Keratinocyte (primary cell): ENCODE measurements at regions not wholly inside any gene's neighbourhood (a gene's known extent, or its start where the extent isn't known, plus 50 kb on each side); places are given as distances from the start of the nearest gene placed in this dataset.

Experiments used
- DNase-seq: peaks from one replicate; pipeline ENCODE4 v3.0.0-alpha.2; 2011; ENCODE audit warnings: low read depth, missing footprints, low spot score
- FAIRE-seq: peaks from 2 replicates; lab custom pipeline; 2011; peaks lifted over from hg19 to GRCh38; lab: Jason Lieb, UNC
- H2AFZ ChIP-seq: 2 replicates; pipeline ENCODE4 v1.6.0; 2012; ENCODE audit warnings: low read length, control low read depth, inconsistent platforms; ENCODE audit not compliant: control insufficient read depth
- H3K27ac ChIP-seq: 2 replicates; pipeline ENCODE4 v1.5.1; 2011; ENCODE audit warnings: low read length; ENCODE audit not compliant: control insufficient read depth, insufficient read depth
- H3K27me3 ChIP-seq: 3 replicates; pipeline ENCODE4 v1.6.0; 2011; ENCODE audit warnings: low read length; ENCODE audit not compliant: control insufficient read depth, insufficient read depth; ENCODE audit errors: extremely low read depth
- H3K36me3 ChIP-seq, 2 experiments: 2 replicates in 1 of 2; 3 replicates in 1 of 2; pipeline ENCODE4 v1.5.1; 2011; ENCODE audit warnings: low read length in 2 of 2, mild to moderate bottlenecking in 1 of 2; ENCODE audit not compliant: control insufficient read depth in 2 of 2, insufficient read depth in 2 of 2; ENCODE audit errors: extremely low read depth in 1 of 2
- H3K4me1 ChIP-seq: 3 replicates; pipeline ENCODE4 v1.5.1; 2011; ENCODE audit warnings: low read length; ENCODE audit not compliant: control insufficient read depth, insufficient read depth; ENCODE audit errors: extremely low read depth
- H3K4me2 ChIP-seq: 3 replicates; pipeline ENCODE4 v1.6.0; 2011; ENCODE audit warnings: low read depth, low read length; ENCODE audit not compliant: control insufficient read depth, insufficient read depth; ENCODE audit errors: extremely low read depth
- H3K4me3 ChIP-seq, 3 experiments: fragments of 200-600 bp in 1 of 3; sonication (generic) in 1 of 3; 2 replicates in 2 of 3; 3 replicates in 1 of 3; pipeline ENCODE4 v1.5.1; 2011 to 2016; ENCODE audit warnings: low read length in 3 of 3, mild to moderate bottlenecking in 3 of 3, control low read depth in 2 of 3, inconsistent platforms in 1 of 3, low read depth in 1 of 3, mixed read lengths in 1 of 3, mixed run types in 1 of 3, moderate library complexity in 1 of 3; ENCODE audit not compliant: control insufficient read depth in 2 of 3, insufficient read depth in 2 of 3; ENCODE audit errors: extremely low read depth in 1 of 3
- H3K79me2 ChIP-seq: 2 replicates; pipeline ENCODE4 v1.6.0; 2012; ENCODE audit warnings: low read length; ENCODE audit not compliant: control insufficient read depth, insufficient read depth
- H3K9ac ChIP-seq: 3 replicates; pipeline ENCODE4 v1.6.0; 2011; ENCODE audit warnings: low read length; ENCODE audit not compliant: control insufficient read depth, insufficient read depth; ENCODE audit errors: extremely low read depth
- H3K9me1 ChIP-seq: 3 replicates; pipeline ENCODE4 v1.6.0; 2011; ENCODE audit warnings: low read length; ENCODE audit not compliant: control insufficient read depth, insufficient read depth; ENCODE audit errors: extremely low read depth
- H3K9me3 ChIP-seq: 2 replicates; pipeline ENCODE4 v1.5.1; 2012; ENCODE audit warnings: low read depth, low read length; ENCODE audit not compliant: control insufficient read depth
- H4K20me1 ChIP-seq: 3 replicates; pipeline ENCODE4 v1.6.0; 2011; ENCODE audit warnings: low read length; ENCODE audit not compliant: control insufficient read depth, insufficient read depth; ENCODE audit errors: extremely low read depth
- EZH2 ChIP-seq: IDR thresholded peaks from one replicate; pipeline ENCODE4 v1.6.1; 2012; ENCODE audit warnings: inconsistent platforms, mild to moderate bottlenecking, low read length, moderate library complexity
- dilution Hi-C: fragments of 300-500 bp; cut with MboI; formaldehyde crosslinking; loops from one replicate; pipeline ENCODE4 v1.7.0; 2020; ENCODE audit warnings: low sequenced_read_pairs; ENCODE audit not compliant: extremely low pct_ligation_motif_present
- TF ChIP-seq, protein P1 (sequence below), 3 experiments: IDR thresholded peaks in 1 of 3; conservative IDR thresholded peaks in 1 of 3; optimal IDR thresholded peaks in 1 of 3; 2 replicates in 2 of 3; 3 replicates in 1 of 3; pipeline versions ENCODE3 to v1.5.1; 2011; ENCODE audit warnings: low read length in 3 of 3, mild to moderate bottlenecking in 3 of 3, moderate library complexity in 2 of 3, control low read depth in 1 of 3, inconsistent platforms in 1 of 3; ENCODE audit not compliant: insufficient read depth in 2 of 3; ENCODE audit errors: extremely low read depth in 1 of 3

DNA sequence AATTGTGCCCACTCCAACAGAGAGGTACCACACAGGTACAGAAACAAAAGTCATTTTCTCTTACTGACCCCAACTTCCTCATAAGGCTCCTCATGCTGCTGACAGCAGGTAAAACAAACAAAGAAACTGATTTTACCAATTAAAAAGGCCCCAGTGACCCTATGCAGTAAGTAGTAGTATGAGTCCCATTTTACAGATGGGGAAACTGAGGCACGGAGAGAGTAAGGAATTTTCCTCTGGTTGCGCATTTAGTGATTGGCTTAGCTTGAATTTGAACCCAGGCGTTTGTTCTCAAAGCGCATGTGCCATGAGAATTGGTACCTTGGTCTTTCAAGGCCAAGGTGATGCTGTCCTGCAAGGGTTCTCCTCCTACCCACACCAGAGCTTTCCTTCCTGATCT, 66.1 kb upstream of the ZBTB40 start:
- TF ChIP-seq, protein P1, sequence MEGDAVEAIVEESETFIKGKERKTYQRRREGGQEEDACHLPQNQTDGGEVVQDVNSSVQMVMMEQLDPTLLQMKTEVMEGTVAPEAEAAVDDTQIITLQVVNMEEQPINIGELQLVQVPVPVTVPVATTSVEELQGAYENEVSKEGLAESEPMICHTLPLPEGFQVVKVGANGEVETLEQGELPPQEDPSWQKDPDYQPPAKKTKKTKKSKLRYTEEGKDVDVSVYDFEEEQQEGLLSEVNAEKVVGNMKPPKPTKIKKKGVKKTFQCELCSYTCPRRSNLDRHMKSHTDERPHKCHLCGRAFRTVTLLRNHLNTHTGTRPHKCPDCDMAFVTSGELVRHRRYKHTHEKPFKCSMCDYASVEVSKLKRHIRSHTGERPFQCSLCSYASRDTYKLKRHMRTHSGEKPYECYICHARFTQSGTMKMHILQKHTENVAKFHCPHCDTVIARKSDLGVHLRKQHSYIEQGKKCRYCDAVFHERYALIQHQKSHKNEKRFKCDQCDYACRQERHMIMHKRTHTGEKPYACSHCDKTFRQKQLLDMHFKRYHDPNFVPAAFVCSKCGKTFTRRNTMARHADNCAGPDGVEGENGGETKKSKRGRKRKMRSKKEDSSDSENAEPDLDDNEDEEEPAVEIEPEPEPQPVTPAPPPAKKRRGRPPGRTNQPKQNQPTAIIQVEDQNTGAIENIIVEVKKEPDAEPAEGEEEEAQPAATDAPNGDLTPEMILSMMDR (optimal IDR thresholded peaks at IDR 0.05 in 1 of 3, IDR thresholded peaks at IDR 0.05 in 1 of 3, conservative IDR thresholded peaks at IDR 0.05 in 1 of 3; ENCODE audit: extremely low read depth in 1 of 3, insufficient read depth in 2 of 3, low read length in 3 of 3): no peak
- Histone ChIP-seq H3K9me3 (no peaks in the 10 kb centered on the region), H3K4me3 (no peak overlapping the region), H3K79me2 (no peaks in the 10 kb centered on the region), H3K27ac (no peak overlapping the region), H3K9ac (no peak overlapping the region), H3K9me1 (no peaks in the 10 kb centered on the region), H3K36me3 (no peaks in the 10 kb centered on the region), H3K4me2 (no peak overlapping the region), H4K20me1 (no peaks in the 10 kb centered on the region), H3K4me1 (peaks cover 18% of the 10 kb centered on the region), H2AFZ (no peak overlapping the region), H3K27me3 (peaks cover 4% of the 10 kb centered on the region)
- DNase-seq (no peak), FAIRE-seq (no peak)
- dilution Hi-C loops: loop anchor here (25.0 kb wide), 1 partner anchor 223 kb away; no protein-coding TSS in a partner anchor

DNA sequence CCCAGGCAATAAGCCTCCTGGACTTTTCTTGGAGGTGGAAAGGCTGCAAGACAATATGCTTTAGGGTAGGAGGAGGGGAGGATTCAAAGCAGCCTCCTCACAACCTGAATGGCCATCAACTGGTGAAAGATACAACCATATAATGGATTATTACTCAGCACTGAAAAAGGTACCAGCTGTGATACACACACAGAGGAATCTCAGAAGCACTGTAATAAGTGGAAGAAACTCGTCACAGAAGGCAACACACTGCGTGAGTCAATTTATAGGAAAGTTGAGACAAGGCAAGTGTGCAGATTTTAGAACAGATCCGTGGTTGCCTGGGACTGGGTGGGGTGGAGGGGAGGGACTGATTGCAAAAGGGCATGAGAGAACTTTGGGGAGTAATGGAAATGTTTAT, 64.9 kb upstream of the ZBTB40 start:
- Histone ChIP-seq H2AFZ (no peak overlapping the region), H3K9me1 (no peaks in the 10 kb centered on the region), H3K4me2 (no peak overlapping the region), H3K4me3 (no peak overlapping the region), H4K20me1 (no peaks in the 10 kb centered on the region), H3K9ac (no peak overlapping the region), H3K27me3 (peaks cover 9% of the 10 kb centered on the region), H3K79me2 (no peaks in the 10 kb centered on the region), H3K36me3 (no peaks in the 10 kb centered on the region), H3K9me3 (no peaks in the 10 kb centered on the region), H3K27ac (no peak overlapping the region), H3K4me1 (peaks cover 16% of the 10 kb centered on the region)
- DNase-seq (no peak), FAIRE-seq (no peak)
- dilution Hi-C loops: loop anchor here (25.0 kb wide), 1 partner anchor 224 kb away; no protein-coding TSS in a partner anchor
- TF ChIP-seq, protein P1 (optimal IDR thresholded peaks at IDR 0.05 in 1 of 3, IDR thresholded peaks at IDR 0.05 in 1 of 3, conservative IDR thresholded peaks at IDR 0.05 in 1 of 3; ENCODE audit: extremely low read depth in 1 of 3, insufficient read depth in 2 of 3, low read length in 3 of 3): no peak
- TF ChIP-seq EZH2: no peak
